ENCODE measurements at regions not wholly inside any gene's neighbourhood (a gene's known extent, or its start where the extent isn't known, plus 50 kb on each side); places are given as distances from the start of the nearest gene placed in this dataset.
A peak's percentile ranks its signal among the peaks of the same experiment; 100 is the strongest.

DNA sequence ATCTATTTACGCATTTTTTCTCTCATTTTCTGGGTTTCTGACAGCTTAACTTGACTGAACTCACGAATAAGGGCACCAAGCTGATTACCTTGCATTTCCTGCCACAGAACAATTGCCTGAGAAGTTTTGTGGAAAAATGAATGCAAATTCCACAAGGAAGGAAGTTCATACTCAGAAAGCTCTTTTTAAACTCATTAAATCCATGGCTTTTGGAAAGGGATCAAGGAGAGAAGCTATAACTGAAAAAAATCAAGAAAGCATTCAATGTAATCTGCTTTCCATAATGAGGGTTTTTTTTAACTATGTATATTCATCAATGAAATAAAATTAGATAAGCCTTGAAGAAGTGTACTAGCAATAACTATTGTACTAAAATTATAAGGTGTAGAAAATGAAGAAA is 252.5 kb downstream of the GPM6A start:
- DNase-seq = no peak
- no peak overlapping the region for H3K27ac ChIP-seq
- no peak for TF ChIP-seq POLR2A (IDR thresholded peaks at IDR 0.05)
- TF ChIP-seq, protein P1, sequence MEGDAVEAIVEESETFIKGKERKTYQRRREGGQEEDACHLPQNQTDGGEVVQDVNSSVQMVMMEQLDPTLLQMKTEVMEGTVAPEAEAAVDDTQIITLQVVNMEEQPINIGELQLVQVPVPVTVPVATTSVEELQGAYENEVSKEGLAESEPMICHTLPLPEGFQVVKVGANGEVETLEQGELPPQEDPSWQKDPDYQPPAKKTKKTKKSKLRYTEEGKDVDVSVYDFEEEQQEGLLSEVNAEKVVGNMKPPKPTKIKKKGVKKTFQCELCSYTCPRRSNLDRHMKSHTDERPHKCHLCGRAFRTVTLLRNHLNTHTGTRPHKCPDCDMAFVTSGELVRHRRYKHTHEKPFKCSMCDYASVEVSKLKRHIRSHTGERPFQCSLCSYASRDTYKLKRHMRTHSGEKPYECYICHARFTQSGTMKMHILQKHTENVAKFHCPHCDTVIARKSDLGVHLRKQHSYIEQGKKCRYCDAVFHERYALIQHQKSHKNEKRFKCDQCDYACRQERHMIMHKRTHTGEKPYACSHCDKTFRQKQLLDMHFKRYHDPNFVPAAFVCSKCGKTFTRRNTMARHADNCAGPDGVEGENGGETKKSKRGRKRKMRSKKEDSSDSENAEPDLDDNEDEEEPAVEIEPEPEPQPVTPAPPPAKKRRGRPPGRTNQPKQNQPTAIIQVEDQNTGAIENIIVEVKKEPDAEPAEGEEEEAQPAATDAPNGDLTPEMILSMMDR (IDR thresholded peaks at IDR 0.05) = no peak
- H3K4me3 ChIP-seq (replicated peaks in 1 of 3) = no peak overlapping the region
- H3K9me3 ChIP-seq = no peaks in the 10 kb centered on the region
- H3K36me3 ChIP-seq = no peaks in the 10 kb centered on the region
- 31 to 37% methylated on average over 2 of the region's 2 CpGs for WGBS, 2 donors
- no peaks in the 10 kb centered on the region for H3K4me1 ChIP-seq
- intact Hi-C loops (cut with DNase I) = no loop called here
- H3K27me3 ChIP-seq = no peaks in the 10 kb centered on the region

DNA sequence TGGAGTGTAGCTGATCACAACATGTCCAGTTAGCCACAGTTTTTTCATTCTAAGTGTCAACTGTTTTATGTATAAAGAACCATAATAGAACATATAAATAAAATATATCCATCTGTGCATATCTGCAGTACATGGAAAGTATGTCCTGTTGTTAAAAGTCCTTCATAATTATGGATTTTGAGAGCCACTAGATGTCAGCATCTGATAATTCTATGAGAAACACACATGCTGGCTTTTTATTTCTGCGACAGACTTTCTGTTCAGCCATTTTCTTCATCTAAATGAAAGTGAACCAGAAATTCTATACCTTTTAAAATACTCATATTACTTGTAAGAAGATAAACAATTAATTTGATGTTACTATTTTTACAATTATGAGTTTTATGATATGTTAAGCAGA is 251.5 kb downstream of the GPM6A start:
- Histone ChIP-seq H3K4me1 (no peaks in the 10 kb centered on the region), H3K4me3 (replicated peaks in 1 of 3) (no peak overlapping the region), H3K27me3 (no peaks in the 10 kb centered on the region), H3K9me3 (no peaks in the 10 kb centered on the region), H3K27ac (no peak overlapping the region), H3K36me3 (no peaks in the 10 kb centered on the region)
- 60 to 61% methylated on average over 1 of the region's 1 CpG for WGBS, 2 donors
- no peak for DNase-seq
- TF ChIP-seq, protein P1 (IDR thresholded peaks at IDR 0.05) = peak in 1 of 6 experiments; percentile 16
- no peak for TF ChIP-seq POLR2A (IDR thresholded peaks at IDR 0.05)
- intact Hi-C loops (cut with DNase I) = no loop called here

DNA sequence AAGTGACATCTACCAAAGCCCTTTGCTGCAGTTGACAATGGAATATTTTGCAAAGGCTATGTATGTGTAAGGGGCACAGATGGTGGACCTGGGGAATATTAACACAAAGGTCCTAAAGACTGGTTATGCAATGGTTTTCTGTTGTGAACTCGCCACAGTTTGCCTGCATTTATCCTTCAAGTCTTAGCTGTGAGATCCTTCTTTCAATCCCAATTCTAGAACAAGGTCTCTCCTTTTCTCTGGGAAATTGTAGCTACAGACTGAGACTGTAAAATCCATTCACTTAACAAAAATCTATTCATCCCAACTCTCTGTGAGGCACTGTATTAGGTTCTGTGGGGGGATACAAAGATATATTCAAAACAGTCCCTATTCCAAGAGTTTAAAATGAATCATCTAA is 250.4 kb downstream of the GPM6A start:
- Histone ChIP-seq H3K27ac (no peak overlapping the region), H3K4me1 (no peaks in the 10 kb centered on the region), H3K27me3 (no peaks in the 10 kb centered on the region), H3K36me3 (no peaks in the 10 kb centered on the region), H3K4me3 (replicated peaks in 1 of 3) (no peak overlapping the region), H3K9me3 (no peaks in the 10 kb centered on the region)
- WGBS, 2 donors = 84 to 100% methylated on average over 1 of the region's 1 CpG
- intact Hi-C loops (cut with DNase I) = no loop called here
- DNase-seq = no peak
- TF ChIP-seq, protein P1 (IDR thresholded peaks at IDR 0.05) = no peak
- no peak for TF ChIP-seq POLR2A (IDR thresholded peaks at IDR 0.05)

DNA sequence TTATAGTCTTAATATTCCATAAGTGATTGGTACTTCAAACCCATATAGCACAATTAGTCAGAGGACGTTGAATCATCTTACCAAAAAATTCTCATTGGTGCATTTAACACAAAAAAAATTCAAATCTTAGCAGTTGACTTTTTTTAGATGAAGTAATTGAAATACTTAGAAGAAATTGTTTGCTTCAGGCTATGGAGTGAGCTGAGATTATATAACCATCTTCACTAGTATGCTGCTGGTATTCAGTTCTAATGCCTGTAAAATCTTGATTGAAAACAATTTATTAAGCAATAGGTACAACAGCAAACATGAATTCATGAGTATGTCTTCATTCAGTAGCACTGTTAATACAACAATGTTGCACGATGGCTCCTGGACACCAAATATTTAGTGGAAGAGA is 250.0 kb downstream of the GPM6A start:
- TF ChIP-seq POLR2A (IDR thresholded peaks at IDR 0.05) = no peak
- TF ChIP-seq, protein P1 (IDR thresholded peaks at IDR 0.05) = no peak
- Histone ChIP-seq H3K27ac (no peak overlapping the region), H3K4me3 (replicated peaks in 1 of 3) (no peak overlapping the region), H3K4me1 (no peaks in the 10 kb centered on the region), H3K9me3 (no peaks in the 10 kb centered on the region), H3K36me3 (no peaks in the 10 kb centered on the region), H3K27me3 (no peaks in the 10 kb centered on the region)
- intact Hi-C loops (cut with DNase I) = no loop called here
- DNase-seq = no peak
- 43 to 47% methylated on average over 2 of the region's 2 CpGs for WGBS, 2 donors

DNA sequence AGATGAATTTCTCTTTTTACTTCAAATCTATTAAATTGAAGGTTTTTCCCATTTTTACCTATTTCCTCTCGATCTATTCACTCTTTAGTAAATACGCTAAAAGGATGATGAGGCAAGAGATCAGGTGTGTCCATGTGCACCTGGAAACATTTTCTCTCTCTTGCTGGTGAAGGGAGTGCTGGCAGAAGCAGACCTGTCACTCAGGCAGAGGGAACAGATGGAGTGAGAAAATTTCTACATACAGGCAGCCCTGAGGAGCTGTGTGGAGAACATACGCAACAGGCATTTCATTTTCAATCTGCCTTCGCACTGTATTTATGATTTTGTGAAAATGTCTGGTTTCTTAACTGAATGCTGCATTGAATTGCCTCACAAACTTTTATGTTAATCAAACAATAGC is 249.5 kb downstream of the GPM6A start:
- 93 to 96% methylated on average over 4 of the region's 4 CpGs for WGBS, 2 donors

More for the DNA sequence above, 249.5 kb downstream of the GPM6A start:
- no peaks in the 10 kb centered on the region for H3K4me1 ChIP-seq
- H3K36me3 ChIP-seq = no peaks in the 10 kb centered on the region
- TF ChIP-seq POLR2A (IDR thresholded peaks at IDR 0.05) = no peak
- TF ChIP-seq, protein P1 (IDR thresholded peaks at IDR 0.05) = no peak
- DNase-seq = no peak
- H3K9me3 ChIP-seq = no peaks in the 10 kb centered on the region
- H3K27me3 ChIP-seq = no peaks in the 10 kb centered on the region
- no peak overlapping the region for H3K27ac ChIP-seq
- intact Hi-C loops (cut with DNase I) = no loop called here
- H3K4me3 ChIP-seq (replicated peaks in 1 of 3) = no peak overlapping the region

Measured in thyroid gland (tissue), 4 donors.